GM23338 (cell line): ENCODE measurements at regions not wholly inside any gene's neighbourhood (a gene's known extent, or its start where the extent isn't known, plus 50 kb on each side); places are given as distances from the start of the nearest gene placed in this dataset.

Source experiments
- CREB1 ChIP-seq: fragments of 250-450 bp; sonication (Bioruptor Pico); IDR thresholded peaks from 2 replicates; pipeline ENCODE4 v1.5.0; 2020; ENCODE audit warnings: low read depth, mild to moderate bottlenecking, moderate library complexity
- EZH2 ChIP-seq: fragments of 200-600 bp; sonication (generic); IDR thresholded peaks from one replicate; pipeline ENCODE4 v1.8.0; 2017; ENCODE audit warnings: antibody characterized with exemption, mild to moderate bottlenecking, low read depth; ENCODE audit not compliant: unreplicated experiment
- EZH2phosphoT487 ChIP-seq: fragments of 200-600 bp; sonication (generic); IDR thresholded peaks from one replicate; pipeline ENCODE4 v1.8.1; 2018; ENCODE audit warnings: antibody characterized with exemption; ENCODE audit not compliant: unreplicated experiment
- JUNB ChIP-seq: IDR thresholded peaks from one replicate; pipeline ENCODE4 v1.6.1; 2016; ENCODE audit warnings: antibody characterized with exemption; ENCODE audit not compliant: unreplicated experiment
- POLR2AphosphoS5 ChIP-seq: IDR thresholded peaks from 2 replicates; pipeline ENCODE4 v1.6.1; 2016; ENCODE audit warnings: antibody characterized with exemption, low read depth
- REST ChIP-seq: IDR thresholded peaks from one replicate; pipeline ENCODE4 v1.6.1; 2018; ENCODE audit warnings: antibody characterized with exemption; ENCODE audit not compliant: unreplicated experiment
- STAT1 ChIP-seq: IDR thresholded peaks from one replicate; pipeline ENCODE4 v1.6.1; 2016; ENCODE audit warnings: antibody characterized with exemption; ENCODE audit not compliant: unreplicated experiment
- ZNF114 ChIP-seq: fragments of 250-450 bp; sonication (Bioruptor Pico); IDR thresholded peaks from 2 replicates; pipeline ENCODE4 v1.5.0; 2020; ENCODE audit warnings: mild to moderate bottlenecking, moderate library complexity
- ZNF331 ChIP-seq: fragments of 250-450 bp; sonication (Bioruptor Pico); IDR thresholded peaks from 2 replicates; pipeline ENCODE4 v1.5.0; 2020; ENCODE audit warnings: low read depth, mild to moderate bottlenecking, moderate library complexity
- TF ChIP-seq, protein P1 (sequence below), 2 experiments: fragments of 200-600 bp in 1 of 2; sonication (generic) in 1 of 2; conservative IDR thresholded peaks; 2 replicates each; pipeline versions ENCODE4 v1.5.1 to v1.6.1; 2016 to 2017; ENCODE audit warnings: antibody characterized with exemption in 2 of 2, low read depth in 2 of 2, mild to moderate bottlenecking in 2 of 2, moderate library complexity in 1 of 2

- TF ChIP-seq EZH2 (no peak), CREB1 (no peak), REST (no peak), ZNF331 (CRISPR knock-in tag) (no peak), JUNB (no peak), POLR2AphosphoS5 (no peak), EZH2phosphoT487 (no peak), ZNF114 (CRISPR knock-in tag) (no peak), STAT1 (no peak)
- TF ChIP-seq, protein P1, sequence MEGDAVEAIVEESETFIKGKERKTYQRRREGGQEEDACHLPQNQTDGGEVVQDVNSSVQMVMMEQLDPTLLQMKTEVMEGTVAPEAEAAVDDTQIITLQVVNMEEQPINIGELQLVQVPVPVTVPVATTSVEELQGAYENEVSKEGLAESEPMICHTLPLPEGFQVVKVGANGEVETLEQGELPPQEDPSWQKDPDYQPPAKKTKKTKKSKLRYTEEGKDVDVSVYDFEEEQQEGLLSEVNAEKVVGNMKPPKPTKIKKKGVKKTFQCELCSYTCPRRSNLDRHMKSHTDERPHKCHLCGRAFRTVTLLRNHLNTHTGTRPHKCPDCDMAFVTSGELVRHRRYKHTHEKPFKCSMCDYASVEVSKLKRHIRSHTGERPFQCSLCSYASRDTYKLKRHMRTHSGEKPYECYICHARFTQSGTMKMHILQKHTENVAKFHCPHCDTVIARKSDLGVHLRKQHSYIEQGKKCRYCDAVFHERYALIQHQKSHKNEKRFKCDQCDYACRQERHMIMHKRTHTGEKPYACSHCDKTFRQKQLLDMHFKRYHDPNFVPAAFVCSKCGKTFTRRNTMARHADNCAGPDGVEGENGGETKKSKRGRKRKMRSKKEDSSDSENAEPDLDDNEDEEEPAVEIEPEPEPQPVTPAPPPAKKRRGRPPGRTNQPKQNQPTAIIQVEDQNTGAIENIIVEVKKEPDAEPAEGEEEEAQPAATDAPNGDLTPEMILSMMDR (conservative IDR thresholded peaks at IDR 0.05; ENCODE audit: low read depth in 2 of 2) = no peak
Observed at GRCh38 chr10:29949411-29950011, 109.9 kb downstream of the JCAD start.
